ENCODE measurements at regions not wholly inside any gene's neighbourhood (a gene's known extent, or its start where the extent isn't known, plus 50 kb on each side); places are given as distances from the start of the nearest gene placed in this dataset.
"Not testable (repeated sequence)": the region's sequence is repeated elsewhere in the genome, so short reads cannot be mapped to it uniquely, and the experiment has no call there.

GRCh38 chr7:149674728-149675385 lies 98.5 kb downstream of the ZNF467 start:
- FAIRE-seq; H3K9me3 ChIP-seq (ENCODE audit: insufficient read depth in 2 of 2, low read depth in 1 of 2, low read length in 1 of 2); H4K5ac ChIP-seq (ENCODE audit: insufficient read length, low read depth, low read length); H2BK15ac ChIP-seq (ENCODE audit: low read length); H3K23me2 ChIP-seq (ENCODE audit: low read depth, low read length); H3K36me3 ChIP-seq (ENCODE audit: control insufficient read depth in 2 of 4, insufficient read depth in 4 of 4, low read length in 3 of 4); H3K4ac ChIP-seq (replicated peaks; ENCODE audit: insufficient read length, low read depth, low read length); POLR2A ChIA-PET (ENCODE audit: partially characterized antibody); DNase-seq (ENCODE audit: low read depth in 1 of 2, low spot score in 2 of 2); H4K8ac ChIP-seq (ENCODE audit: extremely low read depth, insufficient read depth, low read length); H3K27ac ChIP-seq (ENCODE audit: low read depth, low read length); H3K14ac ChIP-seq (ENCODE audit: insufficient read length); H3K4me3 ChIP-seq (ENCODE audit: extremely low read depth in 1 of 4, insufficient read depth in 2 of 4, low read depth in 3 of 4, low read length in 4 of 4); H2BK12ac ChIP-seq (ENCODE audit: low read depth, low read length); H3K27me3 ChIP-seq (replicated peaks in 1 of 4; ENCODE audit: control insufficient read depth in 3 of 4, extremely low read depth in 1 of 4, insufficient read depth in 3 of 4, low read length in 3 of 4); H2BK120ac ChIP-seq (replicated peaks; ENCODE audit: low read depth, low read length); H3K79me1 ChIP-seq (ENCODE audit: low read depth, low read length); H4K91ac ChIP-seq (replicated peaks; ENCODE audit: insufficient read length, low read length); H3K9ac ChIP-seq (replicated peaks in 1 of 4; ENCODE audit: extremely low read depth in 1 of 4, low read depth in 3 of 4, low read length in 3 of 4); H4K20me1 ChIP-seq (replicated peaks in 1 of 2; ENCODE audit: control insufficient read depth in 1 of 2, insufficient read depth in 2 of 2, low read length in 2 of 2); H3K18ac ChIP-seq (ENCODE audit: extremely low read depth, low read length); H3K4me1 ChIP-seq (replicated peaks in 1 of 4; ENCODE audit: control insufficient read depth in 3 of 4, insufficient read depth in 4 of 4, low read length in 3 of 4); H2BK20ac ChIP-seq (ENCODE audit: low read length); H3K79me2 ChIP-seq (ENCODE audit: control insufficient read depth in 1 of 2, insufficient read depth in 2 of 2, low read length in 2 of 2); H3K4me2 ChIP-seq (ENCODE audit: insufficient read depth in 1 of 2, low read depth in 2 of 2, low read length in 2 of 2); H2AFZ ChIP-seq (ENCODE audit: low read length); H3K56ac ChIP-seq (replicated peaks; ENCODE audit: insufficient read length, low read depth, low read length); H3K23ac ChIP-seq (ENCODE audit: insufficient read length); H2AK5ac ChIP-seq (ENCODE audit: low read depth, low read length); H2BK5ac ChIP-seq (ENCODE audit: low read depth, low read length): not testable (repeated sequence)
- CTCF ChIA-PET (ENCODE audit: partially characterized antibody): interaction anchor here (2.7 kb wide), 2 partner anchors 12 to 30 kb away, joined by 11 to 16 read pairs; no protein-coding TSS in a partner anchor
- WGBS, 2 experiments (ENCODE audit: extremely low coverage in 1 of 2, insufficient coverage in 1 of 2, insufficient read length in 1 of 2, insufficient replicate concordance in 2 of 2, low coverage in 1 of 2, low lambda C conversion rate in 2 of 2, missing lambda C conversion rate in 1 of 2): 89% methylated on average over 10 of the region's 10 CpGs; no CpG with 5 or more reads in 1 of the 2 experiments

All from H1 (cell line).